CD14-positive monocyte (primary cell): ENCODE measurements at regions not wholly inside any gene's neighbourhood (a gene's known extent, or its start where the extent isn't known, plus 50 kb on each side); places are given as distances from the start of the nearest gene placed in this dataset.

Experiments used
- DNase-seq, 3 donors: peaks; one replicate each; pipeline ENCODE4 v3.0.0-alpha.2; 2011 to 2022
- H2AFZ ChIP-seq: 2 replicates; pipeline ENCODE4 v1.6.0; 2012; ENCODE audit warnings: mild to moderate bottlenecking, low read depth, low read length, inconsistent platforms; ENCODE audit not compliant: insufficient read depth, poor library complexity, severe bottlenecking
- H3K27ac ChIP-seq, 2 donors: 1 replicate in 1 of 2; 2 replicates in 1 of 2; pipeline ENCODE4 v1.5.1; 2012 to 2013; ENCODE audit warnings: low read length in 2 of 2, control low read depth in 1 of 2, inconsistent platforms in 1 of 2, low read depth in 1 of 2, mild to moderate bottlenecking in 1 of 2
- H3K27me3 ChIP-seq, 2 donors: one replicate each; pipeline versions ENCODE4 v1.6.0 to v1.6.1; 2011 to 2013; ENCODE audit warnings: low read length in 2 of 2; ENCODE audit not compliant: control insufficient read depth in 2 of 2, insufficient read depth in 2 of 2
- H3K36me3 ChIP-seq, 2 donors: replicated peaks in 1 of 2; 1 replicate in 1 of 2; 2 replicates in 1 of 2; pipeline versions ENCODE4 v1.5.1 to v1.6.1; 2012 to 2013; ENCODE audit warnings: low read length in 2 of 2, control low read depth in 1 of 2, inconsistent platforms in 1 of 2, mild to moderate bottlenecking in 1 of 2; ENCODE audit not compliant: insufficient read depth in 2 of 2, control insufficient read depth in 1 of 2
- H3K4me1 ChIP-seq, 2 donors: 1 replicate in 1 of 2; 2 replicates in 1 of 2; pipeline versions ENCODE4 v1.5.1 to v1.6.1; 2012 to 2013; ENCODE audit warnings: low read length in 2 of 2, control low read depth in 1 of 2, inconsistent platforms in 1 of 2, mild to moderate bottlenecking in 1 of 2, moderate library complexity in 1 of 2; ENCODE audit not compliant: insufficient read depth in 2 of 2, control insufficient read depth in 1 of 2
- H3K4me2 ChIP-seq: replicated peaks from 2 replicates; pipeline ENCODE3; 2012; ENCODE audit warnings: low read length, moderate library complexity, mild to moderate bottlenecking; ENCODE audit not compliant: poor library complexity, severe bottlenecking; ENCODE audit errors: extremely low read depth
- H3K4me3 ChIP-seq, 3 experiments: fragments of 200-600 bp in 1 of 3; sonication (generic) in 1 of 3; replicated peaks in 1 of 3; 1 replicate in 2 of 3; 2 replicates in 1 of 3; pipeline ENCODE4 v1.5.1; 2011 to 2013; ENCODE audit warnings: low read length in 3 of 3, mild to moderate bottlenecking in 3 of 3, control low read depth in 2 of 3, low read depth in 2 of 3, inconsistent platforms in 1 of 3, moderate library complexity in 1 of 3
- H3K79me2 ChIP-seq: 2 replicates; pipeline ENCODE4 v1.6.0; 2012; ENCODE audit warnings: mild to moderate bottlenecking, control low read depth, inconsistent platforms, low read length, moderate library complexity; ENCODE audit not compliant: insufficient read depth
- H3K9ac ChIP-seq: 2 replicates; pipeline ENCODE4 v1.6.0; 2017; ENCODE audit warnings: low read length, mild to moderate bottlenecking; ENCODE audit not compliant: insufficient read depth, poor library complexity, severe bottlenecking
- H3K9me3 ChIP-seq, 2 donors: replicated peaks in 1 of 2; 1 replicate in 1 of 2; 2 replicates in 1 of 2; pipeline versions ENCODE4 v1.5.1 to v1.6.1; 2012 to 2013; ENCODE audit warnings: low read length in 2 of 2, control low read depth in 1 of 2; ENCODE audit not compliant: control insufficient read depth in 1 of 2, insufficient read depth in 1 of 2
- H4K20me1 ChIP-seq: 2 replicates; pipeline ENCODE4 v1.6.0; 2012; ENCODE audit warnings: mild to moderate bottlenecking, low read length, control low read depth, moderate library complexity; ENCODE audit not compliant: insufficient read depth
- H3K27ac Mint-ChIP-seq, 7 donors: one replicate each; pipeline ENCODE4 v1.8.0; 2020; ENCODE audit warnings: mild to moderate bottlenecking in 7 of 7, mixed read lengths in 7 of 7, moderate library complexity in 6 of 7, inconsistent platforms in 2 of 7
- H3K27me3 Mint-ChIP-seq, 3 donors: one replicate each; pipeline ENCODE4 v1.8.0; 2021 to 2022; ENCODE audit warnings: low read depth in 3 of 3, mild to moderate bottlenecking in 3 of 3, mixed read lengths in 3 of 3, moderate library complexity in 3 of 3, inconsistent platforms in 1 of 3
- H3K36me3 Mint-ChIP-seq, 2 donors: one replicate each; pipeline ENCODE4 v1.8.0; 2020; ENCODE audit warnings: mixed read lengths in 2 of 2, inconsistent platforms in 1 of 2, mild to moderate bottlenecking in 1 of 2
- H3K4me1 Mint-ChIP-seq: one replicate; pipeline ENCODE4 v1.8.0; 2020; ENCODE audit warnings: mild to moderate bottlenecking, mixed read lengths
- H3K4me3 Mint-ChIP-seq, 2 donors: one replicate each; pipeline ENCODE4 v1.8.0; 2020; ENCODE audit warnings: mild to moderate bottlenecking in 2 of 2, mixed read lengths in 2 of 2, moderate library complexity in 1 of 2
- H3K9me3 Mint-ChIP-seq, 7 donors: one replicate each; pipeline ENCODE4 v1.8.0; 2020 to 2022; ENCODE audit warnings: mixed read lengths in 7 of 7, mild to moderate bottlenecking in 6 of 7, moderate library complexity in 6 of 7, inconsistent platforms in 2 of 7
- WGBS: methylation state at CpG from one replicate; pipeline ENCODE4 v1.1.5; 2013; ENCODE audit warnings: missing lambda C conversion rate; ENCODE audit not compliant: insufficient coverage; 5-methylcytosine and 5-hydroxymethylcytosine counted together
- intact Hi-C, 2 donors: fragments of 100-400 bp; cut with micrococcal nuclease; formaldehyde crosslinking; loops; one replicate each; pipeline versions ENCODE4 v1.15.0 to v1.15.1; 2023
- TF ChIP-seq, protein P1 (sequence below): fragments of 200-600 bp; IDR thresholded peaks from one replicate; pipeline ENCODE4 v1.8.0; 2022; ENCODE audit warnings: antibody characterized with exemption, mild to moderate bottlenecking

DNA sequence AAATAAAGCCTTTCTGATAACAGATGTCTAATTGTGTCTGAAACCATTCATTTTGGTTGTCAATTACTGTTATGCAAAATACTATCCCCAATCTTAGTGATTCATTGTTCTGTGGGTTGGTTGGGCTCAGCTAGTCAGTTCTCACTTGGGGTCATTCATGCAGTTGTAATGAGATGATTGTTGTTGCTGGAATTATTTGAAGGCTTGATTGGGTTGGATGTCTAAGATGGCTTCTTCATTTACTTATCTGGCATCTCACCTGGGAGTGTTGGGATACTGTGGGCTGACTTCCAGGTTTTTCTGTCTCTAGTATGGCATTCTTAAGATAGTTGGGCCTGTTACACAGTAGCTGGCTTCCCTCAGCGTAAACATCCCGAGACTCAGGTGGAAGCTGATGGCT is 217.8 kb upstream of the B3GALT2 start:
- no peak overlapping the region for H2AFZ ChIP-seq
- no peaks in the 10 kb centered on the region for H3K27me3 ChIP-seq
- H3K4me3 Mint-ChIP-seq, result no peak overlapping the region
- no peak overlapping the region for H3K4me3 ChIP-seq
- no peaks in the 10 kb centered on the region for H3K9me3 ChIP-seq
- TF ChIP-seq, protein P1, sequence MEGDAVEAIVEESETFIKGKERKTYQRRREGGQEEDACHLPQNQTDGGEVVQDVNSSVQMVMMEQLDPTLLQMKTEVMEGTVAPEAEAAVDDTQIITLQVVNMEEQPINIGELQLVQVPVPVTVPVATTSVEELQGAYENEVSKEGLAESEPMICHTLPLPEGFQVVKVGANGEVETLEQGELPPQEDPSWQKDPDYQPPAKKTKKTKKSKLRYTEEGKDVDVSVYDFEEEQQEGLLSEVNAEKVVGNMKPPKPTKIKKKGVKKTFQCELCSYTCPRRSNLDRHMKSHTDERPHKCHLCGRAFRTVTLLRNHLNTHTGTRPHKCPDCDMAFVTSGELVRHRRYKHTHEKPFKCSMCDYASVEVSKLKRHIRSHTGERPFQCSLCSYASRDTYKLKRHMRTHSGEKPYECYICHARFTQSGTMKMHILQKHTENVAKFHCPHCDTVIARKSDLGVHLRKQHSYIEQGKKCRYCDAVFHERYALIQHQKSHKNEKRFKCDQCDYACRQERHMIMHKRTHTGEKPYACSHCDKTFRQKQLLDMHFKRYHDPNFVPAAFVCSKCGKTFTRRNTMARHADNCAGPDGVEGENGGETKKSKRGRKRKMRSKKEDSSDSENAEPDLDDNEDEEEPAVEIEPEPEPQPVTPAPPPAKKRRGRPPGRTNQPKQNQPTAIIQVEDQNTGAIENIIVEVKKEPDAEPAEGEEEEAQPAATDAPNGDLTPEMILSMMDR, result no peak
- no peak overlapping the region for H3K9ac ChIP-seq
- H3K9me3 Mint-ChIP-seq, result no peaks in the 10 kb centered on the region
- intact Hi-C loops, result no loop called here
- H3K4me1 ChIP-seq, result no peaks in the 10 kb centered on the region
- H3K27ac ChIP-seq, result no peak overlapping the region
- DNase-seq, result no peak
- H3K27me3 Mint-ChIP-seq, result no peaks in the 10 kb centered on the region
- H3K79me2 ChIP-seq, result no peaks in the 10 kb centered on the region
- no peaks in the 10 kb centered on the region for H3K36me3 ChIP-seq
- 100% methylated on average over 2 of the region's 2 CpGs for WGBS
- H4K20me1 ChIP-seq, result no peaks in the 10 kb centered on the region
- H3K4me1 Mint-ChIP-seq, result peaks cover 5% of the 10 kb centered on the region
- H3K4me2 ChIP-seq, result no peak overlapping the region
- no peaks in the 10 kb centered on the region for H3K36me3 Mint-ChIP-seq
- peak overlapping the region in 1 of 7 donors; percentile 25 for H3K27ac Mint-ChIP-seq

DNA sequence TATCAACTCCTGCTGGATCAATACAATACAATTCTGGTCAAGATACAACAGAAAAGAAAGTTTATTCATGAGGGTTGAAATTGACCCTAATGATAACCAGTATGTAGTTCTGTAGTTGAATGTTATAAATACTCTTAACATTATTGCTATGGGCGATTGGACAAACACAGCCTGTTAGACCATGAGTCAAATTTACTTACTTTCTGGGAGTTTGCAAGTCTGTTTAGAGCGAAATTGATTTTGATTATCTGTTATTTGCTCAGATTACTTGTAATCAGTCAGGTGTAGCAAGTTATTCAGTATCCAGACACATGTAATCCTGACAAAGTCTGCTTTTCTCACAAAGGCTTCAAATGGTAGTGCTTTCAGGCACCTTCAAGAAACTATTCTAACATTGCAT is 216.6 kb upstream of the B3GALT2 start:
- Histone ChIP-seq H3K9ac (no peak overlapping the region), H3K4me3 (no peak overlapping the region), H3K27me3 (no peaks in the 10 kb centered on the region), H3K9me3 (no peaks in the 10 kb centered on the region), H3K36me3 (no peaks in the 10 kb centered on the region), H4K20me1 (no peaks in the 10 kb centered on the region), H3K79me2 (no peaks in the 10 kb centered on the region), H3K4me2 (no peak overlapping the region), H3K27ac (no peak overlapping the region), H2AFZ (no peak overlapping the region), H3K4me1 (no peaks in the 10 kb centered on the region)
- no CpG with 5 or more reads among the region's 2 CpGs for WGBS
- Mint-ChIP-seq H3K9me3 (no peaks in the 10 kb centered on the region), H3K27me3 (no peaks in the 10 kb centered on the region), H3K4me3 (no peak overlapping the region), H3K4me1 (no peaks in the 10 kb centered on the region), H3K36me3 (no peaks in the 10 kb centered on the region), H3K27ac (no peak overlapping the region)
- intact Hi-C loops, result no loop called here
- DNase-seq, result no peak
- TF ChIP-seq, protein P1, result no peak
